CD14-positive monocyte (primary cell): ENCODE measurements at regions not wholly inside any gene's neighbourhood (a gene's known extent, or its start where the extent isn't known, plus 50 kb on each side); places are given as distances from the start of the nearest gene placed in this dataset.

Experiments used
- DNase-seq, 3 donors: peaks; one replicate each; pipeline ENCODE4 v3.0.0-alpha.2; 2011 to 2022
- H2AFZ ChIP-seq: 2 replicates; pipeline ENCODE4 v1.6.0; 2012; ENCODE audit warnings: mild to moderate bottlenecking, low read depth, low read length, inconsistent platforms; ENCODE audit not compliant: insufficient read depth, poor library complexity, severe bottlenecking
- H3K27ac ChIP-seq, 2 donors: 1 replicate in 1 of 2; 2 replicates in 1 of 2; pipeline ENCODE4 v1.5.1; 2012 to 2013; ENCODE audit warnings: low read length in 2 of 2, control low read depth in 1 of 2, inconsistent platforms in 1 of 2, low read depth in 1 of 2, mild to moderate bottlenecking in 1 of 2
- H3K27me3 ChIP-seq, 2 donors: one replicate each; pipeline versions ENCODE4 v1.6.0 to v1.6.1; 2011 to 2013; ENCODE audit warnings: low read length in 2 of 2; ENCODE audit not compliant: control insufficient read depth in 2 of 2, insufficient read depth in 2 of 2
- H3K36me3 ChIP-seq, 2 donors: replicated peaks in 1 of 2; 1 replicate in 1 of 2; 2 replicates in 1 of 2; pipeline versions ENCODE4 v1.5.1 to v1.6.1; 2012 to 2013; ENCODE audit warnings: low read length in 2 of 2, control low read depth in 1 of 2, inconsistent platforms in 1 of 2, mild to moderate bottlenecking in 1 of 2; ENCODE audit not compliant: insufficient read depth in 2 of 2, control insufficient read depth in 1 of 2
- H3K4me1 ChIP-seq, 2 donors: 1 replicate in 1 of 2; 2 replicates in 1 of 2; pipeline versions ENCODE4 v1.5.1 to v1.6.1; 2012 to 2013; ENCODE audit warnings: low read length in 2 of 2, control low read depth in 1 of 2, inconsistent platforms in 1 of 2, mild to moderate bottlenecking in 1 of 2, moderate library complexity in 1 of 2; ENCODE audit not compliant: insufficient read depth in 2 of 2, control insufficient read depth in 1 of 2
- H3K4me2 ChIP-seq: replicated peaks from 2 replicates; pipeline ENCODE3; 2012; ENCODE audit warnings: low read length, moderate library complexity, mild to moderate bottlenecking; ENCODE audit not compliant: poor library complexity, severe bottlenecking; ENCODE audit errors: extremely low read depth
- H3K4me3 ChIP-seq, 3 experiments: fragments of 200-600 bp in 1 of 3; sonication (generic) in 1 of 3; replicated peaks in 1 of 3; 1 replicate in 2 of 3; 2 replicates in 1 of 3; pipeline ENCODE4 v1.5.1; 2011 to 2013; ENCODE audit warnings: low read length in 3 of 3, mild to moderate bottlenecking in 3 of 3, control low read depth in 2 of 3, low read depth in 2 of 3, inconsistent platforms in 1 of 3, moderate library complexity in 1 of 3
- H3K79me2 ChIP-seq: 2 replicates; pipeline ENCODE4 v1.6.0; 2012; ENCODE audit warnings: mild to moderate bottlenecking, control low read depth, inconsistent platforms, low read length, moderate library complexity; ENCODE audit not compliant: insufficient read depth
- H3K9ac ChIP-seq: 2 replicates; pipeline ENCODE4 v1.6.0; 2017; ENCODE audit warnings: low read length, mild to moderate bottlenecking; ENCODE audit not compliant: insufficient read depth, poor library complexity, severe bottlenecking
- H3K9me3 ChIP-seq, 2 donors: replicated peaks in 1 of 2; 1 replicate in 1 of 2; 2 replicates in 1 of 2; pipeline versions ENCODE4 v1.5.1 to v1.6.1; 2012 to 2013; ENCODE audit warnings: low read length in 2 of 2, control low read depth in 1 of 2; ENCODE audit not compliant: control insufficient read depth in 1 of 2, insufficient read depth in 1 of 2
- H4K20me1 ChIP-seq: 2 replicates; pipeline ENCODE4 v1.6.0; 2012; ENCODE audit warnings: mild to moderate bottlenecking, low read length, control low read depth, moderate library complexity; ENCODE audit not compliant: insufficient read depth
- H3K27ac Mint-ChIP-seq, 7 donors: one replicate each; pipeline ENCODE4 v1.8.0; 2020; ENCODE audit warnings: mild to moderate bottlenecking in 7 of 7, mixed read lengths in 7 of 7, moderate library complexity in 6 of 7, inconsistent platforms in 2 of 7
- H3K27me3 Mint-ChIP-seq, 3 donors: one replicate each; pipeline ENCODE4 v1.8.0; 2021 to 2022; ENCODE audit warnings: low read depth in 3 of 3, mild to moderate bottlenecking in 3 of 3, mixed read lengths in 3 of 3, moderate library complexity in 3 of 3, inconsistent platforms in 1 of 3
- H3K36me3 Mint-ChIP-seq, 2 donors: one replicate each; pipeline ENCODE4 v1.8.0; 2020; ENCODE audit warnings: mixed read lengths in 2 of 2, inconsistent platforms in 1 of 2, mild to moderate bottlenecking in 1 of 2
- H3K4me1 Mint-ChIP-seq: one replicate; pipeline ENCODE4 v1.8.0; 2020; ENCODE audit warnings: mild to moderate bottlenecking, mixed read lengths
- H3K4me3 Mint-ChIP-seq, 2 donors: one replicate each; pipeline ENCODE4 v1.8.0; 2020; ENCODE audit warnings: mild to moderate bottlenecking in 2 of 2, mixed read lengths in 2 of 2, moderate library complexity in 1 of 2
- H3K9me3 Mint-ChIP-seq, 7 donors: one replicate each; pipeline ENCODE4 v1.8.0; 2020 to 2022; ENCODE audit warnings: mixed read lengths in 7 of 7, mild to moderate bottlenecking in 6 of 7, moderate library complexity in 6 of 7, inconsistent platforms in 2 of 7
- CTCF ChIP-seq: fragments of 200-600 bp; IDR thresholded peaks from one replicate; pipeline ENCODE4 v1.8.0; 2022; ENCODE audit warnings: antibody characterized with exemption, mild to moderate bottlenecking
- WGBS: methylation state at CpG from one replicate; pipeline ENCODE4 v1.1.5; 2013; ENCODE audit warnings: missing lambda C conversion rate; ENCODE audit not compliant: insufficient coverage; 5-methylcytosine and 5-hydroxymethylcytosine counted together
- intact Hi-C, 2 donors: fragments of 100-400 bp; cut with micrococcal nuclease; formaldehyde crosslinking; loops; one replicate each; pipeline versions ENCODE4 v1.15.0 to v1.15.1; 2023

- H3K4me3 Mint-ChIP-seq = no peak overlapping the region
- Histone ChIP-seq H3K36me3 (no peaks in the 10 kb centered on the region), H3K4me2 (no peak overlapping the region), H4K20me1 (no peaks in the 10 kb centered on the region), H3K9ac (no peak overlapping the region), H3K79me2 (no peaks in the 10 kb centered on the region), H3K4me3 (no peak overlapping the region), H2AFZ (no peak overlapping the region), H3K27ac (no peak overlapping the region), H3K4me1 (no peaks in the 10 kb centered on the region), H3K9me3 (peaks cover 22 to 25% of the 10 kb centered on the region in 2 donors), H3K27me3 (no peaks in the 10 kb centered on the region)
- H3K27ac Mint-ChIP-seq = no peak overlapping the region
- H3K36me3 Mint-ChIP-seq = no peaks in the 10 kb centered on the region
- no peak for TF ChIP-seq CTCF
- intact Hi-C loops = no loop called here
- no peaks in the 10 kb centered on the region for H3K4me1 Mint-ChIP-seq
- 84% methylated on average over 3 of the region's 3 CpGs for WGBS
- no peak for DNase-seq
- peaks cover 0 to 15% (median 6%) of the 10 kb centered on the region in 7 donors for H3K9me3 Mint-ChIP-seq
- no peaks in the 10 kb centered on the region for H3K27me3 Mint-ChIP-seq
Observed at GRCh38 chr4:160224049-160224448, 1121.2 kb downstream of the RAPGEF2 start.

GRCh38 chr4:160233141-160233540 is 1130.3 kb downstream of the RAPGEF2 start:
- Histone ChIP-seq H3K9me3 (no peaks in the 10 kb centered on the region), H2AFZ (no peak overlapping the region), H3K27me3 (no peaks in the 10 kb centered on the region), H4K20me1 (no peaks in the 10 kb centered on the region), H3K4me2 (no peak overlapping the region), H3K9ac (no peak overlapping the region), H3K4me1 (no peaks in the 10 kb centered on the region), H3K4me3 (no peak overlapping the region), H3K27ac (no peak overlapping the region), H3K36me3 (no peaks in the 10 kb centered on the region), H3K79me2 (no peaks in the 10 kb centered on the region)
- Mint-ChIP-seq H3K27ac (no peak overlapping the region), H3K36me3 (no peaks in the 10 kb centered on the region), H3K4me3 (no peak overlapping the region), H3K4me1 (no peaks in the 10 kb centered on the region), H3K27me3 (no peaks in the 10 kb centered on the region), H3K9me3 (no peaks in the 10 kb centered on the region)
- DNase-seq = no peak
- 82% methylated on average over 2 of the region's 3 CpGs for WGBS
- intact Hi-C loops = no loop called here
- TF ChIP-seq CTCF = no peak
